Large intestine (tissue), 3 donors: ENCODE measurements at regions not wholly inside any gene's neighbourhood (a gene's known extent, or its start where the extent isn't known, plus 50 kb on each side); places are given as distances from the start of the nearest gene placed in this dataset.
"Not testable (repeated sequence)": the region's sequence is repeated elsewhere in the genome, so short reads cannot be mapped to it uniquely, and the experiment has no call there.

Experiments used
- DNase-seq, 2 donors: peaks; one replicate each; pipeline versions ENCODE4 v3.0.0 to v3.0.0-alpha.2; 2013
- H3K27ac ChIP-seq: one replicate; pipeline ENCODE4 v1.5.1; 2013; ENCODE audit warnings: low read length
- H3K27me3 ChIP-seq: 2 replicates; pipeline ENCODE4 v1.6.1; 2013; ENCODE audit warnings: low read length; ENCODE audit not compliant: control insufficient read depth, insufficient read depth
- H3K36me3 ChIP-seq: 2 replicates; pipeline ENCODE4 v1.6.1; 2013; ENCODE audit warnings: low read length; ENCODE audit not compliant: control insufficient read depth, insufficient read depth
- H3K4me1 ChIP-seq: one replicate; pipeline ENCODE4 v1.6.1; 2013; ENCODE audit warnings: low read length; ENCODE audit not compliant: control insufficient read depth, insufficient read depth
- H3K4me3 ChIP-seq: one replicate; pipeline ENCODE4 v1.5.1; 2013; ENCODE audit warnings: low read length
- H3K9me3 ChIP-seq: one replicate; pipeline ENCODE4 v1.6.1; 2013; ENCODE audit warnings: mild to moderate bottlenecking, low read depth, low read length, moderate library complexity; ENCODE audit not compliant: control insufficient read depth
- WGBS: methylation state at CpG from one replicate; pipeline ENCODE4 v1.1.5; 2013; ENCODE audit warnings: low lambda C conversion rate; ENCODE audit not compliant: insufficient coverage; 5-methylcytosine and 5-hydroxymethylcytosine counted together

- Histone ChIP-seq H3K27me3 (no peaks in the 10 kb centered on the region), H3K4me3 (no peak overlapping the region), H3K4me1 (peaks cover 4% of the 10 kb centered on the region), H3K9me3 (no peaks in the 10 kb centered on the region), H3K27ac (no peak overlapping the region), H3K36me3 (no peaks in the 10 kb centered on the region)
- no peak for DNase-seq
- 70% methylated on average over 2 of the region's 5 CpGs for WGBS
Observed at GRCh38 chr21:35509001-35509704, 460.1 kb upstream of the RUNX1 start.

GRCh38 chr21:35508139-35508888 is 459.2 kb upstream of the RUNX1 start:
- no peaks in the 10 kb centered on the region for H3K9me3 ChIP-seq
- WGBS: no CpG with 5 or more reads among the region's 8 CpGs
- H3K4me3 ChIP-seq: no peak overlapping the region
- H3K36me3 ChIP-seq: no peaks in the 10 kb centered on the region
- peak in 1 of 2 donors; percentile 26 for DNase-seq
- H3K27ac ChIP-seq: no peak overlapping the region
- peaks cover 4% of the 10 kb centered on the region for H3K4me1 ChIP-seq
- no peaks in the 10 kb centered on the region for H3K27me3 ChIP-seq

- peak in 1 of 2 donors; percentile 30 for DNase-seq
- no peak overlapping the region for H3K27ac ChIP-seq
- H3K27me3 ChIP-seq: no peaks in the 10 kb centered on the region
- H3K36me3 ChIP-seq: no peaks in the 10 kb centered on the region
- no CpG with 5 or more reads among the region's 4 CpGs for WGBS
- H3K4me3 ChIP-seq: no peak overlapping the region
- H3K9me3 ChIP-seq: no peaks in the 10 kb centered on the region
- H3K4me1 ChIP-seq: peaks cover 4% of the 10 kb centered on the region
Observed at GRCh38 chr21:35507181-35507759, 458.2 kb upstream of the RUNX1 start.

- H3K27ac ChIP-seq: no peak overlapping the region
- WGBS: no CpG with 5 or more reads among the region's 2 CpGs
Observed at GRCh38 chr21:35506771-35507170, 457.7 kb upstream of the RUNX1 start.

GRCh38 chr21:35506352-35506751 is 457.2 kb upstream of the RUNX1 start:
- no peak for DNase-seq

More at GRCh38 chr21:35506771-35507170, 457.7 kb upstream of the RUNX1 start:
- H3K4me3 ChIP-seq: no peak overlapping the region
- no peaks in the 10 kb centered on the region for H3K9me3 ChIP-seq
- no peaks in the 10 kb centered on the region for H3K36me3 ChIP-seq
- peaks cover 4% of the 10 kb centered on the region for H3K4me1 ChIP-seq
- DNase-seq: no peak
- no peaks in the 10 kb centered on the region for H3K27me3 ChIP-seq

GRCh38 chr21:35504951-35505466 is 455.9 kb upstream of the RUNX1 start:
- no CpG with 5 or more reads among the region's 5 CpGs for WGBS
- Histone ChIP-seq H3K9me3 (no peaks in the 10 kb centered on the region), H3K27ac (no peak overlapping the region), H3K4me3 (no peak overlapping the region), H3K27me3 (no peaks in the 10 kb centered on the region), H3K4me1 (peaks cover 4% of the 10 kb centered on the region), H3K36me3 (no peaks in the 10 kb centered on the region)
- no peak for DNase-seq

More at GRCh38 chr21:35506352-35506751, 457.2 kb upstream of the RUNX1 start:
- 80% methylated on average over 1 of the region's 3 CpGs for whole genome bisulfite sequencing
- Histone ChIP-seq H3K4me3 (no peak overlapping the region), H3K27me3 (no peaks in the 10 kb centered on the region), H3K9me3 (no peaks in the 10 kb centered on the region), H3K27ac (no peak overlapping the region), H3K4me1 (peaks cover 4% of the 10 kb centered on the region), H3K36me3 (no peaks in the 10 kb centered on the region)

- no peak overlapping the region for H3K4me3 ChIP-seq
- H3K27me3 ChIP-seq: no peaks in the 10 kb centered on the region
- H3K4me1 ChIP-seq: peaks cover 4% of the 10 kb centered on the region
- WGBS: 0% methylated on average over 1 of the region's 6 CpGs
- no peak overlapping the region for H3K27ac ChIP-seq
- H3K9me3 ChIP-seq: no peaks in the 10 kb centered on the region
- no peak for DNase-seq
- H3K36me3 ChIP-seq: no peaks in the 10 kb centered on the region
Observed at GRCh38 chr21:35504277-35504676, 455.2 kb upstream of the RUNX1 start.

- Histone ChIP-seq H3K27ac (no peak overlapping the region), H3K27me3 (no peaks in the 10 kb centered on the region), H3K4me1 (peaks cover 3% of the 10 kb centered on the region), H3K4me3 (no peak overlapping the region), H3K36me3 (no peaks in the 10 kb centered on the region), H3K9me3 (no peaks in the 10 kb centered on the region)
- no CpG with 5 or more reads among the region's 5 CpGs for WGBS
- no peak for DNase-seq
Observed at GRCh38 chr21:35503671-35504070, 454.6 kb upstream of the RUNX1 start.

- H3K9me3 ChIP-seq: no peaks in the 10 kb centered on the region
- WGBS: 41% methylated on average over 3 of the region's 5 CpGs
- no peaks in the 10 kb centered on the region for H3K4me1 ChIP-seq
- H3K4me3 ChIP-seq: no peak overlapping the region
- no peaks in the 10 kb centered on the region for H3K36me3 ChIP-seq
- no peak for DNase-seq
- no peaks in the 10 kb centered on the region for H3K27me3 ChIP-seq
- no peak overlapping the region for H3K27ac ChIP-seq
Observed at GRCh38 chr21:35502821-35503220, 453.7 kb upstream of the RUNX1 start.

GRCh38 chr21:35497522-35497921 is 448.4 kb upstream of the RUNX1 start:
- not testable (repeated sequence) for H3K4me1 ChIP-seq, H3K4me3 ChIP-seq, H3K36me3 ChIP-seq, H3K9me3 ChIP-seq, DNase-seq, H3K27me3 ChIP-seq, H3K27ac ChIP-seq
- no CpG with 5 or more reads among the region's 7 CpGs for WGBS
